Stimulated activated CD4-positive, alpha-beta T cell treated with anti-CD3 and anti-CD28 coated beads, Interleukin-12 subunit alpha, Interleukin-12 subunit beta, amount 100 ng/mL, for 48 hours (primary cell): ENCODE measurements at regions not wholly inside any gene's neighbourhood (a gene's known extent, or its start where the extent isn't known, plus 50 kb on each side); places are given as distances from the start of the nearest gene placed in this dataset.

Experiments used
- DNase-seq, 3 donors: peaks; one replicate each; pipeline ENCODE4 v3.0.0-alpha.2; 2020; ENCODE audit warnings: low read depth in 2 of 3, low spot score in 1 of 3

GRCh38 chr4:137597752-137598430 is 65.6 kb upstream of the PCDH18 start:
- DNase-seq, result no peak

DNA sequence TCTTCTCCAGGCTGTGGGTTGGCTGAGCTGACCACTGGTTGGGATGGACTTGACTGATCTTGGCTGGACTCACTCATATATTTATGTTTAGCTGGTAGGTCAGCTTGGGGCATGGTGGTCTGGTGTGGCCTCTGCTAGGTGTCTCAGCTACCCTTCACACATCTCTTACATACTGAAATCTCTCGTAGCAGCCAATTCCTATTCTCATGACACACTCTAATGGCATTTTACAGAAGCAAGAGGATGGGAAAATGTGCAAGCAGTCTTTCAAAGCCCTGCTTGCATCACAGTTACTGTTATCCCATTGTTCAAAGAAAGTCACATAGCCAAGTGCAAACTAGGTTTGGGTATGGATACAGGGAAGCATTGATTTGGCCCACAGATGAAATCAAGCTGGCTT is 55.5 kb upstream of the PCDH18 start:
- no peak for DNase-seq

DNA sequence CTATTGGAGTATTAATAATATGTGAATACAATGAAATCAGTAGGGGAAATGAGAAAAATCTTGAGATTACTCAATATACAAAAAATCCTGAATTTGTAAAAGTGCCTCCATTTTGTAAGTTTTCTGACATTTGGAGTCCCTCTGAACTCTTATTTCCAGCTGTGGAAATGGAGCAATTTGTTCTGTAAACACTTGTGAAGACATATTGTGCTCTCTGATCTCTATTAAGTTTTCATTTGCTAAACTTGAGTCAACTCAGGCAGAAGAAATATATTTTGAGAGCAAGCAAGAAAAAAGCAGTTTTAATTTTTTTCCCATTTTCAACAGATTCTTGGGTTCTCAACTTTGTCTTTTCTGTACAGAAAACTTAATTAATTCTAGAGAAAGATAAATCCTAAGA is 51.4 kb upstream of the PCDH18 start:
- no peak for DNase-seq
